Heart left ventricle (tissue), 13 donors: ENCODE measurements at regions not wholly inside any gene's neighbourhood (a gene's known extent, or its start where the extent isn't known, plus 50 kb on each side); places are given as distances from the start of the nearest gene placed in this dataset.

ENCODE experiments used
- CTCF ChIP-seq, 12 donors: fragments of 200-600 bp; sonication (generic) in 4 of 12; IDR thresholded peaks; one replicate each; pipeline versions ENCODE4 v1.5.0 to v1.8.0; 2018 to 2022; ENCODE audit warnings: antibody characterized with exemption in 12 of 12, mild to moderate bottlenecking in 5 of 12
- POLR2A ChIP-seq, 2 donors: fragments of 450-650 bp; IDR thresholded peaks; one replicate each; pipeline ENCODE4 v1.6.1; 2017; ENCODE audit warnings: antibody characterized with exemption in 2 of 2, mild to moderate bottlenecking in 2 of 2, moderate library complexity in 2 of 2
- donor health status: ischemic (EF 13 %, LVEDD 7.1; RV severe dilation, severe dysfunction).
- donor health status: DM: no; HTN: yes; CAD: no.
- donor health status: DM: no; HTN: no; CAD: no.
- donor health status: ischemic (EF 25% LVEDD 6.9; RV normal size, moderate dysfunction).
- donor health status: ischemic (EF 25% LVEDD 5.7; RV mildly dilated, moderate dysfunction).
- donor health status: ischemic (EF 35%, LVEDD 5.7; RV mildly dilated, moderate dysfunction).
- donor health status: nonischemic (EF 11% LVEDD 7.7; RV severe dilation, severe dysfunction).
- donor health status: DM: yes; HTN: yes; CAD: no.
- donor health status: PGD.
- donor health status: ischemic (EF 29% LVEDD 5.4; RV normal size, mild dysfunction).
- donor health status: nonischemic (EF 23%, LVEDD 6.1; RV moderate dilation, normal function).

GRCh38 chr18:14908541-14908940 lies 160.6 kb downstream of the ANKRD30B start:
- TF ChIP-seq CTCF (IDR thresholded peaks at IDR 0.05), result no peak
- no peak for TF ChIP-seq POLR2A (IDR thresholded peaks at IDR 0.05)
